ENCODE measurements at regions not wholly inside any gene's neighbourhood (a gene's known extent, or its start where the extent isn't known, plus 50 kb on each side); places are given as distances from the start of the nearest gene placed in this dataset.

GRCh38 chr2:8086796-8087479, 594.9 kb upstream of the ID2 start:
- no peak for DNase-seq (ENCODE audit: low spot score)

DNA sequence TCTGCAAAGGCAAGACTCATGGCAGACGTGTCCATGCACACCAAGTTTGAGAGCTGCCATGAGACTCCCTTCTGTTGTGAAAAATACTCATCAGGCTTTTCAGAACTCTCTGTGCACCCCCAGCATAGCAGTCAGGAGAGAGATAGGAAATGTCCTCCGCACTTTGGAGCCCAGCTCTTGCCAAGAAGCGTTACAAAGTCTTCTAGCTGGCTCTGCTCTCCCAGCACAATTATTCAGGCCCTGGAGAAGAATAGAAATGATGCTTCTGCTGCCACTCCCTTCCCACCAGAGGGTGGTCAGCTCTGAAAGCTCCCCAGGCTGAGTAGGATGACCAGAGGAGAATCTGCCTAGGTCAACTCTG, 594.4 kb upstream of the ID2 start:
- DNase-seq (ENCODE audit: low spot score): no peak

DNA sequence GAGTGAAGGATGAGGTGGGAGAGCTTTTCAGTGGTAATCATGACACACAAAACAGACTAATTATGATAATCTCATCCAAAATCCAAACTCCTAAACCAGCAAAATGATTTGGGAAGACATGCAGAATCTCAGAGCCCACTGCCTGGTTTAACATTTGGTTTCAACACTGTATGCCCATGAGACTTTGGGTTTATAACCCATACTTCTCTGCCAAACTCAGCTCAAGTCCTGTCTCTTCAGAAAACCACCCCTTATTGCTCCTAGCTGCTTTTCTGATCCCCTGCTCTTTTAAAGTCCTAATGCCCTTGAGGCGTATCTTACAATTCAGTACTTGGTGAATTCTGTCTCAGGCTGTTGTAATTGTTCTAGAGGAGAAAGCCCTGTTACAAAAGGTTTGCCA, 593.0 kb upstream of the ID2 start:
- DNase-seq (ENCODE audit: low spot score): no peak

- no peak for DNase-seq (ENCODE audit: low spot score)
These were observed 592.3 kb upstream of the ID2 start for GRCh38 chr2:8089596-8089995.

DNA sequence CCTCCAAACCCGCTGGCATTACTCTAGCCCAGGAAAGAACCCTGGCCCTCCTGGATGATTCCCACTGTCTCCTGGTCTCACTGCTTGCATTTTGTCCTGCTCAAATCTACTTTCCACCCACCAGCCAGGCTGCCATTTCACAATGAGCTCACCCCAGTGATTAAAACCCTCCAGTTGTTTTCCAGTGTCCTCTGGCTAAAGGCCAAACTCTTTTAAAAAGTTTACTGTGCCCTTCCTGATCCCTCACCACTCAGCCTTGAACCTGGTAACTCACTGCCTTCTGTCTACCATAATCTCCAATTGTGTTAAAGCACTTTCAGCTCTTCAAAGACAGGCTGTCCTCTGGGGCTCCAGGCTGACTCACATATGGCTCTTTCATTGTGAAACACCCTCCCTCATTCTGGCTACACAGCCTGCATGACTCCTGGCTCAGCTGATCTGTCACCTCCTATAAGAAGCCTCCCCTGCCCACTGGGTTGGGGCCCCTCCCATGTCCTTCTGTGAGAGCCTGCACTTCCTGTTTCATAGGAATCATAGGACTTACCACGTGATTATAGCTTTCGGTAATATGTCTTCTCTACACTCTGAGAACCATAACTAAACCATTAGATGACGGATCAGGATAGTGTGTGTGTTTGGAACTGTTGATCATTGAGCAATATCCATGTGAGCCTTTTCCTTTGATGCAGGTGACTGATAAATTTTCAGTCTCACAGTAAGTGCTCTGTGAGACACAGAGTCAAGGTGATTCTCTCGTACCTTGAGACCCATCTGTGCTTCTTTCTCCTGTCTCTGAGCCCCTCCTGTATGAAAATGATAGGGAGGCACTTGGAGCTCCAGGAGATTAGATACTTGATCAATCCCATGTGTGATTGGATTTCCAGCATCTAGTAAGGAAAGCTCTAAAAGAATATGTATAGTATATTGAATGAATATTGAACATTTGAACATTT, 590.8 kb upstream of the ID2 start:
- DNase-seq (ENCODE audit: low spot score): no peak

GRCh38 chr2:8094526-8094925, 587.3 kb upstream of the ID2 start:
- DNase-seq (ENCODE audit: low spot score): no peak

- no peak for DNase-seq (ENCODE audit: low spot score)
These were observed 585.9 kb upstream of the ID2 start for GRCh38 chr2:8095978-8096377.

DNA sequence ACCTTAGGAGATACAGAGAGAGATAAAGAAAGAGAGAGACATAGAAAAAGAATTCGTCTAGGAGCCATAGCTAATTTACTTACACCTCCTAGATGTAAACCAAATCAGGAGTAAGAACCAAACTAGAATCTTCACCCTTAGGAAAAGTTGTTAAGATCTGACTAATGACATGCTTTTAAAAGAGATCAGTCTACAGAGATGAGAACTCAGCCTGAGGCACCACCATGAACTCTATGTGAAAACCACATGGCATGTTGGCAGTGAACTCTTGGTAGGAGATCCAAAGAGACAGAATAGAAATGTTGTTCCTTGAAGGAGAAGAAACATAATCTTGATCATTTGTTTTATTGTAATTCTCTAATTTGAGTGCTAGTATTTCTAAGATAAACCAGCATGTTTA, 585.4 kb upstream of the ID2 start:
- no peak for DNase-seq (ENCODE audit: low spot score)

- no peak for DNase-seq (ENCODE audit: low spot score)
These were observed 583.2 kb upstream of the ID2 start for GRCh38 chr2:8098476-8099266.

- no peak for DNase-seq (ENCODE audit: low spot score)
These were observed 582.6 kb upstream of the ID2 start for GRCh38 chr2:8099267-8099582.

DNA sequence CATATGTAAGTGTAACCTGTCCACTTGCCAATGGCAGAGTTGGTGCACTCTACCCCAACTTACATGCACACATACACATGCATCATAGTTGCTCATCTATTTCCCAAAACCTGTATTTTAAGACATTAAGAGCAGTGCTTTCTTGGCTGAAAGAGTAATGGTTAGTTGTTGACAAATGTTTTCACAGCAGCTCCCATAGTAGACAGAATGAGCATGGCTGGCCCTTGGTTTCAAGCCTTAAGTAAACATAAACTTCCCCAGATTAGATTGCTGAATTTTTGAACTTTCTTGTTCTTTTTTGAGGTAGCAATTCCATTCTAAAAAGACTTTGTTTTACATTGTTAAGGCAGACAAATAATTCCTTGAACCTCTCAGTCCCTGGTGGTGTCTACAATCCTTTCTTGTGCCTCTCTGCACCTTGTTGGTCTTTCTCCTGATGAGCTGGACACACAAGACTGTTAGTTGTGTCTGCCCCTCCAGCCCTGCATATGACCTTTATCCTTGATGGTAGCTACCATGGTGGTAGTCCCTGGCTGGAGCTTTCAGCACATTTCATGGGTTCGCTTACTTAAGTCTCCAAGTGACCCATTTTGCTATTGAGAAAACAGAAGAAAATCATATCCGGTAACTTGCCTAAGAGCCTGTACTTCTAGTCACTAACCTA, 580.1 kb upstream of the ID2 start:
- DNase-seq (ENCODE audit: low spot score): no peak

GRCh38 chr2:8102470-8102869, 579.4 kb upstream of the ID2 start:
- DNase-seq (ENCODE audit: low spot score): no peak

DNA sequence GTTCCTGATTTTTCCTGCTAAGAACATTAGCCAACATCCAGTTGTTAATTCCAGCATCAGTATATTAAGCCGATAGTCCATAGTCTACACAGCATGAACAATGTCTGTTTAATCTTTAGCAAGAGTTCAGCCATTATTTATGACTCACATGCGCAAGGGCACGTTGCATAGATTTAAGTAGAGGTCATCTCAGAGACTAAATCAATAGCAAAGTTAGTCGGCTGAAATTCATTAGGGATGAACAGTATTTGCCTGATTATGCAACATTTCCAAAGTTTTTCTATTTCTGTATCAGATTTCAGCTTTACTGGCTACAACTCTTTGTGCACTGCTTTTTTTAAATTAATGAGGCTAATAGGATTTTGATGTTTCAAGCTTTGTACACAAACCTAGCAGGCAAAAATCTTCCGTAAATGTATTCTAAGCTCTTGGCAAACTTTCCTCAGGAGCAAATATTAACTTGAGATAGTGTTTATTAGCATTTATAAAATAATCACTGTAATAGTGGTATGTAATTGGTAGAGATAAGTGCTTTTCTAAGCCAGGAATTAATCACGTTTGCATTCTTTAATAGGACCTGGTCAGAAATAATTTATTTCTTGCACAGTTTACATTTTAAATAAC, 578.7 kb upstream of the ID2 start:
- DNase-seq (ENCODE audit: low spot score): no peak

- no peak for DNase-seq (ENCODE audit: low spot score)
These were observed 574.7 kb upstream of the ID2 start for GRCh38 chr2:8107150-8107549.

- DNase-seq (ENCODE audit: low spot score): no peak
These were observed 574.1 kb upstream of the ID2 start for GRCh38 chr2:8107621-8108378.

DNA sequence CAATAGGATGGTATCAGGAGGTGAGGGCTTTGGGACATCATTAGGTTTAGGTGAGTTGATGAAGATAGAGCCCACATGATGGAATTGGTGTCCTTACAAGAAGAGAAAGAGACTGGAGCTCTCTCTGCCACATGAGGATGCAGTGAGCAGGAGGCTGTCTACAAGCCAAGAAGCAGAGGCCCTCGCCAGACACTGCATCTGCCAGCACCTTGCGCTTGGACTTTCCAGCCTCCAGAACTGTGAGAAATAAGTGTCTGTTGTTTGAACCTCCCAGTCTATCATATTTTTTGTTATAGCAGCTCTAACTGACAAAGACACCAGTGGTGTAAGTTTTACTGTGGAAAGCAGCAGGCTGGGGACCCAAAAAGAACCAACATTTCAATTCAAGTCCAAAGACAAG, 571.1 kb upstream of the ID2 start:
- DNase-seq (ENCODE audit: low spot score): no peak

DNA sequence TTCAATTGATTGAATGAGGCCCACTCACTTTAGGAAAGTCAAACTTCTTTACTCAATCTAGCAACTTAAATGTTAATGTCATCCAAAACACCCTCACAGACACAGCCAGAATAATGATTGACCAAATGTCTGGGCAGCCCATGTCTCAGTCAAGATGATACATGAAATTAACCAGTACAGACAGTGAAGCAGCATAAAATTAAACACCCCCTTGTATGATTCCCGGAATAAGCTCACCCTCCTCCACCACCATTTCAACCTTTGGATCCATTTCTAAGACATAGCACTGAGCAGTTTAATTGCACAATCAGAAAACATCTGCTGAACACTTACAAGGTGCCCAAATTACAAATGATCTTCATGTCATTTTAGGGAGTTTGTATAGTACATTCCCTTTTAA, 570.7 kb upstream of the ID2 start:
- DNase-seq (ENCODE audit: low spot score): no peak

- DNase-seq (ENCODE audit: low spot score): no peak
These were observed 566.4 kb upstream of the ID2 start for GRCh38 chr2:8115456-8115855.

DNA sequence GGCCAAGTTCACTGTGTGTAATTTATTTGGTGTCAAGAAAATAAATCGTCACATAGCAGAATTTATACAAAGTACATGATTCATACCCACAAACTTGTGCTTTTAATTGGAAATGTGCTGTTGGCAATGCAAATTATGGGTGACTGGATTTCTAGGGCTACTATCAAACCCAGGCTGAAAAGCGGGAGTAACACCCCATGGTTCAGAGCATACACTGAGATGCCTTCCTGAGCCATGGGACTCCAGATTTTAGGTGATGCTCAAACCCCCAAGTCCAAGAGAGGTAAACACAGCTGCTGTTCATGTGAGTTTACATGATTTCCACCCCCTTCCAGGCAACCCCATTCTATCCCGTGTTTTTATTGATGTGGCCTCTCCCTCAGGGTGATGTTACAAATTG, 565.9 kb upstream of the ID2 start:
- no peak for DNase-seq (ENCODE audit: low spot score)

DNA sequence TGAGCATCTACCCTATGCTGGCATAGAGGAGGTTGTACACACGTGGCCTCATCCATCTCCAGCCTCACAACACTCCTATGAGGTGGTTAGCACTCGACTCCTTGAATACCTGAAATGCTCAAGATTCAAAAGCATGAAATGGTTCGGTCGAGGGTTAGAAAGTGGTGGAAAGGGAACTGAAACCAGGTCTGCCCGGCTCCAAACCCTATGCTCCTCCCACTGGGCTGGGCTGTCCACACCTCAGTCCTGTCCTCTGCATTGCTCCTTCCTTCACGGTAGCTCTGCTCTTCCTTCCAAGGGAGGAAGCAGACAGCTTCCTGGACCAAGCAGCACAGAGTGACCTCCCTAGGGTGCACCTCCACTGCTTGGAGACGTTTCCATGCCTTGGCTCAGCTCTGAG, 565.2 kb upstream of the ID2 start:
- DNase-seq (ENCODE audit: low spot score): no peak

Measured in putamen (tissue), 1 donor.